ENCODE measurements at regions not wholly inside any gene's neighbourhood (a gene's known extent, or its start where the extent isn't known, plus 50 kb on each side); places are given as distances from the start of the nearest gene placed in this dataset.

GRCh38 chr2:67856866-67857265, 205.9 kb downstream of the C1D start:
- H3K4me3 ChIP-seq, result no peak overlapping the region
- 41 to 58% methylated on average over 3 of the region's 3 CpGs for WGBS, 2 donors
- no peak overlapping the region for H3K27ac ChIP-seq
- no peaks in the 10 kb centered on the region for H3K4me1 ChIP-seq
- no peaks in the 10 kb centered on the region for H3K27me3 ChIP-seq
- peaks cover 0 to 1% (median 0%) of the 10 kb centered on the region in 4 donors for H3K9me3 ChIP-seq
- no peak for DNase-seq
- intact Hi-C loops (cut with DNase I), result no loop called here
- TF ChIP-seq EP300 (IDR thresholded peaks at IDR 0.05) (no peak), POLR2A (IDR thresholded peaks at IDR 0.05) (no peak), CTCF (IDR thresholded peaks at IDR 0.05) (no peak), POLR2AphosphoS5 (IDR thresholded peaks at IDR 0.05) (no peak)
- no peaks in the 10 kb centered on the region for H3K36me3 ChIP-seq

GRCh38 chr2:67857836-67858235, 205.0 kb downstream of the C1D start:
- WGBS, 2 donors, result 80 to 87% methylated on average over 4 of the region's 4 CpGs
- Histone ChIP-seq H3K4me3 (no peak overlapping the region), H3K4me1 (no peaks in the 10 kb centered on the region), H3K27me3 (no peaks in the 10 kb centered on the region), H3K27ac (no peak overlapping the region), H3K9me3 (peaks cover 0 to 1% (median 0%) of the 10 kb centered on the region in 4 donors), H3K36me3 (no peaks in the 10 kb centered on the region)
- TF ChIP-seq CTCF (IDR thresholded peaks at IDR 0.05) (no peak), POLR2AphosphoS5 (IDR thresholded peaks at IDR 0.05) (no peak), EP300 (IDR thresholded peaks at IDR 0.05) (no peak)
- DNase-seq, result no peak
- intact Hi-C loops (cut with DNase I), result no loop called here

- Histone ChIP-seq H3K9me3 (peaks cover 0 to 1% (median 0%) of the 10 kb centered on the region in 4 donors), H3K27ac (no peak overlapping the region)
- intact Hi-C loops (cut with DNase I), result no loop called here
Observed at GRCh38 chr2:67858886-67859285, 203.9 kb downstream of the C1D start.

GRCh38 chr2:67865917-67866316, 196.9 kb downstream of the C1D start:
- intact Hi-C loops (cut with DNase I), result no loop called here
- WGBS, 2 donors, result 60 to 64% methylated on average over 3 of the region's 3 CpGs
- H3K27me3 ChIP-seq, result no peaks in the 10 kb centered on the region
- TF ChIP-seq EP300 (IDR thresholded peaks at IDR 0.05), result no peak
- no peak for TF ChIP-seq POLR2A (IDR thresholded peaks at IDR 0.05)
- TF ChIP-seq POLR2AphosphoS5 (IDR thresholded peaks at IDR 0.05), result no peak
- TF ChIP-seq CTCF (IDR thresholded peaks at IDR 0.05), result no peak
- no peaks in the 10 kb centered on the region for H3K36me3 ChIP-seq
- H3K4me1 ChIP-seq, result no peaks in the 10 kb centered on the region
- no peak overlapping the region for H3K27ac ChIP-seq
- DNase-seq, result no peak
- no peaks in the 10 kb centered on the region for H3K9me3 ChIP-seq
- no peak overlapping the region for H3K4me3 ChIP-seq

More at GRCh38 chr2:67858886-67859285, 203.9 kb downstream of the C1D start:
- Histone ChIP-seq H3K27me3 (no peaks in the 10 kb centered on the region), H3K4me1 (no peaks in the 10 kb centered on the region), H3K36me3 (no peaks in the 10 kb centered on the region), H3K4me3 (no peak overlapping the region)
- no peak for TF ChIP-seq POLR2AphosphoS5 (IDR thresholded peaks at IDR 0.05)
- TF ChIP-seq EP300 (IDR thresholded peaks at IDR 0.05), result no peak
- TF ChIP-seq CTCF (IDR thresholded peaks at IDR 0.05), result no peak
- TF ChIP-seq POLR2A (IDR thresholded peaks at IDR 0.05), result no peak
- DNase-seq, result no peak
- WGBS, 2 donors, result 92 to 94% methylated on average over 3 of the region's 3 CpGs

GRCh38 chr2:67867735-67868134, 195.1 kb downstream of the C1D start:
- Histone ChIP-seq H3K9me3 (no peaks in the 10 kb centered on the region), H3K27ac (no peak overlapping the region), H3K36me3 (no peaks in the 10 kb centered on the region), H3K27me3 (no peaks in the 10 kb centered on the region), H3K4me3 (no peak overlapping the region), H3K4me1 (peaks cover 0 to 15% (median 0%) of the 10 kb centered on the region in 4 donors)
- DNase-seq, result no peak
- WGBS, 2 donors, result 59 to 81% methylated on average over 5 of the region's 5 CpGs
- intact Hi-C loops (cut with DNase I), result no loop called here
- TF ChIP-seq CTCF (IDR thresholded peaks at IDR 0.05) (no peak), POLR2AphosphoS5 (IDR thresholded peaks at IDR 0.05) (no peak), EP300 (IDR thresholded peaks at IDR 0.05) (no peak), POLR2A (IDR thresholded peaks at IDR 0.05) (no peak)

Data from sigmoid colon (tissue), 6 donors.